H1 (cell line): ENCODE measurements at regions not wholly inside any gene's neighbourhood (a gene's known extent, or its start where the extent isn't known, plus 50 kb on each side); places are given as distances from the start of the nearest gene placed in this dataset.

Source experiments
- POLR2AphosphoS5 ChIP-seq: IDR thresholded peaks from 2 replicates; pipeline ENCODE4 v1.6.1; 2011; ENCODE audit warnings: low read depth, low read length
- RAD21 ChIP-seq, 2 experiments: IDR thresholded peaks in 1 of 2; conservative IDR thresholded peaks in 1 of 2; 2 replicates each; pipeline ENCODE4 v1.6.1; 2011; ENCODE audit warnings: low read depth in 2 of 2, low read length in 2 of 2, improper control_type of control experiment in 1 of 2, inconsistent platforms in 1 of 2, mild to moderate bottlenecking in 1 of 2, moderate library complexity in 1 of 2
- RFX5 ChIP-seq: IDR thresholded peaks from 2 replicates; pipeline ENCODE4 v1.6.1; 2011; ENCODE audit warnings: low read depth, low read length, improper control_type of control experiment, borderline replicate concordance

DNA sequence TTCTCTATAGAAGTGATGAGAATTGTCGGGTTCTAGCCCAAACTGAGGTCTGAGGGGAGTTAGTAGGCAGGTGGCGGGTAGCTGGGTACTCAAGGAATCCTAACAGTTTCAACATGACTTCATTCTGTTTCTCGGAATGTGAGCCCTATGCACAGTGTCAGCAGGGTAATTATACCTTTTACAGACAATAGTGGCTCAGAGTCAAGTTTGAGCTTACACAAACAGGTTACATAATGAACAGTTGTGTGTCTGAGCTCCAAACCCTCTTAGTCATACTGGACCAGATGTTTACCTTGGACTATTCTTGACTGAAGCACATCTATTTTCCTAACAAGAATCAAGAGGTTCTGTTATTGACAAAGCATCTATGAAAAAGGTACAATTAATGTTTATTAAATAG, 1066.7 kb upstream of the PCDH20 start (continued):
- TF ChIP-seq RFX5 (no peak), RAD21 (IDR thresholded peaks at IDR 0.05 in 1 of 2, conservative IDR thresholded peaks at IDR 0.05 in 1 of 2; ENCODE audit: low read depth in 2 of 2, low read length in 2 of 2) (no peak), POLR2AphosphoS5 (no peak)
